GM12874 (cell line): ENCODE measurements at regions not wholly inside any gene's neighbourhood (a gene's known extent, or its start where the extent isn't known, plus 50 kb on each side); places are given as distances from the start of the nearest gene placed in this dataset.

Source experiments
- CTCF ChIP-seq: IDR thresholded peaks from 2 replicates; pipeline ENCODE4 v1.5.1; 2011; ENCODE audit warnings: low read depth, mild to moderate bottlenecking, control low read depth, low read length, moderate library complexity; ENCODE audit not compliant: insufficient read depth

GRCh38 chr11:121385688-121386087 is 66.4 kb upstream of the SORL1 start:
- no peak for TF ChIP-seq CTCF
